Bronchial epithelial cell (primary cell): ENCODE measurements at regions not wholly inside any gene's neighbourhood (a gene's known extent, or its start where the extent isn't known, plus 50 kb on each side); places are given as distances from the start of the nearest gene placed in this dataset.

ENCODE experiments used
- DNase-seq: peaks from one replicate; pipeline ENCODE4 v3.0.0-alpha.2; 2010; ENCODE audit warnings: low read depth
- FAIRE-seq: peaks from 2 replicates; lab custom pipeline; 2011; peaks lifted over from hg19 to GRCh38; lab: Jason Lieb, UNC
- H3K27me3 ChIP-seq: 2 replicates; pipeline ENCODE4 v1.5.1; 2011; ENCODE audit warnings: low read length; ENCODE audit not compliant: control insufficient read depth, insufficient read depth
- H3K36me3 ChIP-seq: 2 replicates; pipeline ENCODE4 v1.5.1; 2011; ENCODE audit warnings: low read length; ENCODE audit not compliant: control insufficient read depth, insufficient read depth
- H3K4me3 ChIP-seq: 2 replicates; pipeline ENCODE4 v1.5.1; 2011; ENCODE audit warnings: mild to moderate bottlenecking, low read depth, low read length, control low read depth
- TF ChIP-seq, protein P1 (sequence below): IDR thresholded peaks from 2 replicates; pipeline ENCODE4 v1.5.1; 2011; ENCODE audit warnings: mild to moderate bottlenecking, moderate library complexity, low read length, control low read depth, inconsistent platforms; ENCODE audit not compliant: insufficient read depth, severe bottlenecking

DNA sequence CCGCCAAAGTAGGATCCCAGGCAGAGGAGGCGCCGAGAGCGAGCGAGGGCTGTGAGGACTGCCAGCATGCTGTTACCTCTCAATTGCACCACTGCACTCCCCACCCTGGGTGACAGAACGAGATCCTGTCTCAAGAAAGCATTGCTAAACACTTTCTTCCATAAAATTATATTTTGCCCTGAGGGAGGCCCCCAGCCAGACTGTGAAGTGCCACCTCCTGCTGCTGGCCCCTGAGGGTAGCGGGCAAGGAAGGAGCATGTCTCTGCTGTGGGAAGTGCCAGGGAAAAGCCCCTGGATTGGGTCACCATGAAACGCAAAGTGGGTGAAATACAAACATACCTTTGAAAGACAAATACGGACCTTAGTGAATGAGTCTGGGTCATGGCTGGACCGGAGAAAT is 78.0 kb upstream of the AMZ2 start:
- no peak for DNase-seq
- Histone ChIP-seq H3K27me3 (no peaks in the 10 kb centered on the region), H3K36me3 (no peaks in the 10 kb centered on the region), H3K4me3 (no peak overlapping the region)
- TF ChIP-seq, protein P1, sequence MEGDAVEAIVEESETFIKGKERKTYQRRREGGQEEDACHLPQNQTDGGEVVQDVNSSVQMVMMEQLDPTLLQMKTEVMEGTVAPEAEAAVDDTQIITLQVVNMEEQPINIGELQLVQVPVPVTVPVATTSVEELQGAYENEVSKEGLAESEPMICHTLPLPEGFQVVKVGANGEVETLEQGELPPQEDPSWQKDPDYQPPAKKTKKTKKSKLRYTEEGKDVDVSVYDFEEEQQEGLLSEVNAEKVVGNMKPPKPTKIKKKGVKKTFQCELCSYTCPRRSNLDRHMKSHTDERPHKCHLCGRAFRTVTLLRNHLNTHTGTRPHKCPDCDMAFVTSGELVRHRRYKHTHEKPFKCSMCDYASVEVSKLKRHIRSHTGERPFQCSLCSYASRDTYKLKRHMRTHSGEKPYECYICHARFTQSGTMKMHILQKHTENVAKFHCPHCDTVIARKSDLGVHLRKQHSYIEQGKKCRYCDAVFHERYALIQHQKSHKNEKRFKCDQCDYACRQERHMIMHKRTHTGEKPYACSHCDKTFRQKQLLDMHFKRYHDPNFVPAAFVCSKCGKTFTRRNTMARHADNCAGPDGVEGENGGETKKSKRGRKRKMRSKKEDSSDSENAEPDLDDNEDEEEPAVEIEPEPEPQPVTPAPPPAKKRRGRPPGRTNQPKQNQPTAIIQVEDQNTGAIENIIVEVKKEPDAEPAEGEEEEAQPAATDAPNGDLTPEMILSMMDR = no peak
- FAIRE-seq = no peak

DNA sequence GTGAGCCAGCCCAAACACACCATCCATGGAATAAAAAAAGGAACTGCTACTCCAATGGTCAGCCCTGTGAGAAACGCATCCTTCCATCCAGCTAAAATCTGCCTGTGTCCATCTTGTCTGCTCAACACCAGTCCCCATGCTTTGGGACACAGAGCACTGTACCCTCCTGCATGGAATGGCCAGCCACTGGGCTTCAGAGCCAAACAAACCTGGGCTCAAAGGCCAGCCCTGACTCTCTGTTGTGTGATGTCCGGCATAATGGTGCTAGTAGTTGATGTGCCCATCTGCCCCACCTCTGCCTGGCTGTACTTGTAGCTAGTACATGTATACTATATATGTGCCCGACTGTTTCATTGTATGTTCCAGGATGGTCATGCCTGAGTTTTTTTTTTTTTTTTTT is 77.6 kb upstream of the AMZ2 start:
- TF ChIP-seq, protein P1 = no peak
- no peak for FAIRE-seq

DNA sequence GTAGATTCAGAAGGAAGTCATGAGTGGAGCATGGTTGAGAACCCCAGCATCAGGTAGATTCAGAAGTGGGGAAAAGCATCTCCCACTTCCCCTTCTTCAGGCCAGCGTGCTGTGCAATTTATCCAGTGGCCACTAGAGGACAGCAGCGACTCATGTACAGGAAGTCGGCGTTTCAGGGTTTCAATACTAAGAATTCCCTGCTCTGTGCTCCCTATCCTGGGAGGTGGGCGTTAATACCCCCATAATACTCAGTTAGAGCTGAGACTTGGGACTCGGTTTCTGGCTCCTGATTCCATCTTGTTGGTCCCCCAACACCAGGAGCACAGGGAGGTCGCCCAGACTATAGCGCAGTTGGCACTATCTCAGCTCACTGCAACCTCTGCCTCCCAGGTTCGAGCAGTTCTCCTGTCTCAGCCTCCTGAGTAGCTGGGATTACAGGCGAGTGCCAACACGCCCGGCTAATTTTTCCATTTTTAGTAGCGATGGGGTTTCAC is 75.3 kb upstream of the AMZ2 start:
- TF ChIP-seq, protein P1 = peak; percentile 93
- peak; percentile 47 for DNase-seq
- Histone ChIP-seq H3K4me3 (no peak overlapping the region), H3K36me3 (no peaks in the 10 kb centered on the region), H3K27me3 (no peaks in the 10 kb centered on the region)
- FAIRE-seq = no peak

More for the DNA sequence above, 77.6 kb upstream of the AMZ2 start:
- H3K27me3 ChIP-seq = no peaks in the 10 kb centered on the region
- no peak overlapping the region for H3K4me3 ChIP-seq
- DNase-seq = no peak
- H3K36me3 ChIP-seq = no peaks in the 10 kb centered on the region

DNA sequence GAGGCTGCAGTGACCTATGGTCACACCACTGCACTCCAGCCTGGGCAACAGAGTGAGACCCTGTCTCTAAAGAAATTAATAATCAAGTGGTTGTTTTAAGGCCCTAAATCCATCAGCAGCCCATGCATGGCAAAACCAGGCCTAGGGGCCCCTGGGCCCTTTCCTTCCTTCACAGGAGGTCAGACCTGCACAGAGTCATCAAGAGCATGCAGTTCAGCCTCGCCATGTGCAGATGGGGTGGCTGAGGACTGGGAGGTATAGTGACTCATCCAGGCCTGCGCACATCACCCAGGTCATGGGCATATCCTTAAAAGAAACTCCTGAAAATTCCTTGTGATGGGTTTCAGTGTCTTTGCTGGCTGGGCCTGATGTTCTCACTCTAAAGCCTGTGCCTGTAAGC is 72.4 kb upstream of the AMZ2 start:
- Histone ChIP-seq H3K4me3 (no peak overlapping the region), H3K36me3 (no peaks in the 10 kb centered on the region), H3K27me3 (no peaks in the 10 kb centered on the region)
- DNase-seq = no peak
- TF ChIP-seq, protein P1 = no peak
- no peak for FAIRE-seq

DNA sequence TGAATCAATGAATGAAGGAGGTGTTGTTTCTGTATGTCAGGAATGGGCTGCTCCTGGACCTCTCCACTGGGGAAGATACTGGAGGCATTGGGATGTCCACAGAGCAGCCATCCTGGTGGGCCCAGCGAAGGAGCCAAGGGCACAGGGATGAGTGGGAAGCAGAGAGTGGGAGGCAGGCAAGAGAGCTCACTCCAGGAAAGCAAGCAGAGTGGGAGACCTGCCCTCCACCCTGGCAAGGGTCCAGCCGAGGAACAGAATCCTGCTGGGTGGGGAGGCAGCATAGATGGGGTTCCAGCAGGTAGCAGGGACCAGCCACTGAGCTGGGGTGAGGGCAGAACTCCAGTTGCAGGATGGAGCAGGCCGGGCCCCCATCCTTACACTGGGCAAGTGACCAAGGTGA is 71.9 kb upstream of the AMZ2 start:
- FAIRE-seq (no peak), DNase-seq (no peak)
- Histone ChIP-seq H3K27me3 (no peaks in the 10 kb centered on the region), H3K36me3 (no peaks in the 10 kb centered on the region), H3K4me3 (no peak overlapping the region)
- TF ChIP-seq, protein P1 = no peak

DNA sequence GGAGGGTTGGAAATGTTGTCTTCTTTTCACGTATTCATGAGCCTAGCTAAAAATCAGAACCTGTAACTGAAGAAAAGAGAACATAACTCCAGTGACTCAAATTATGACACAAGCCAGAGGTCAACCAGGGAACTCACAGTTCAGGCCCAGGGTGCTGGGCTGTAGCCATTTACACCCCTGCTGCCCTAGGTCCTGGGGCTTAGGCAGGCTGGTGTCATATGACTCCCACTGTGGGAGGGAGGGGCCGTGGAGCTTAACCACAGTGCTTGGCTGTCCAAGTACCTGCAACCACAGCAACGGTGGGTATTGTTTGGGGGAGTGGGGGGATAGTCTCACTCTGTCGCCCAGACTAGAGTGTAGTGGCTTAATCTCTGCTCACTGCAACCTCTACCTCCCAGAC is 71.1 kb upstream of the AMZ2 start:
- Histone ChIP-seq H3K36me3 (no peaks in the 10 kb centered on the region), H3K27me3 (no peaks in the 10 kb centered on the region), H3K4me3 (no peak overlapping the region)
- no peak for DNase-seq
- TF ChIP-seq, protein P1 = no peak
- no peak for FAIRE-seq
